ENCODE measurements at regions not wholly inside any gene's neighbourhood (a gene's known extent, or its start where the extent isn't known, plus 50 kb on each side); places are given as distances from the start of the nearest gene placed in this dataset.
"Not testable (repeated sequence)": the region's sequence is repeated elsewhere in the genome, so short reads cannot be mapped to it uniquely, and the experiment has no call there.

- DNase-seq = no peak
- no peak for TF ChIP-seq GATA1 (IDR thresholded peaks at IDR 0.05; ENCODE audit: low read depth, low read length)
- TF ChIP-seq POLR2A (IDR thresholded peaks at IDR 0.05; ENCODE audit: low read length) = no peak
These were observed 774.9 kb upstream of the CDH10 start for GRCh38 chr5:25419684-25420083.

GRCh38 chr5:25418978-25419377 lies 774.2 kb upstream of the CDH10 start:
- TF ChIP-seq GATA1 (IDR thresholded peaks at IDR 0.05; ENCODE audit: low read depth, low read length) (no peak), POLR2A (IDR thresholded peaks at IDR 0.05; ENCODE audit: low read length) (no peak)
- no peak for DNase-seq

- DNase-seq = no peak
- TF ChIP-seq POLR2A (IDR thresholded peaks at IDR 0.05; ENCODE audit: low read length) (no peak), GATA1 (IDR thresholded peaks at IDR 0.05; ENCODE audit: low read depth, low read length) (no peak)
These were observed 773.6 kb upstream of the CDH10 start for GRCh38 chr5:25418319-25418859.

- TF ChIP-seq POLR2A (IDR thresholded peaks at IDR 0.05; ENCODE audit: low read length) (no peak), GATA1 (IDR thresholded peaks at IDR 0.05; ENCODE audit: low read depth, low read length) (no peak)
- no peak for DNase-seq
These were observed 772.2 kb upstream of the CDH10 start for GRCh38 chr5:25416960-25417359.

- TF ChIP-seq POLR2A (IDR thresholded peaks at IDR 0.05; ENCODE audit: low read length) (no peak), GATA1 (IDR thresholded peaks at IDR 0.05; ENCODE audit: low read depth, low read length) (no peak)
- DNase-seq = no peak
These were observed 771.2 kb upstream of the CDH10 start for GRCh38 chr5:25415970-25416369.

- no peak for DNase-seq
- TF ChIP-seq POLR2A (IDR thresholded peaks at IDR 0.05; ENCODE audit: low read length) = no peak
These were observed 770.0 kb upstream of the CDH10 start for GRCh38 chr5:25414742-25415141.

- DNase-seq = no peak
- TF ChIP-seq GATA1 (IDR thresholded peaks at IDR 0.05; ENCODE audit: low read depth, low read length) = no peak
- TF ChIP-seq POLR2A (IDR thresholded peaks at IDR 0.05; ENCODE audit: low read length) = no peak
These were observed 767.4 kb upstream of the CDH10 start for GRCh38 chr5:25412116-25412661.

GRCh38 chr5:25407365-25407764 lies 762.6 kb upstream of the CDH10 start:
- not testable (repeated sequence) for DNase-seq

- no peak for TF ChIP-seq POLR2A (IDR thresholded peaks at IDR 0.05; ENCODE audit: low read length)
- no peak for TF ChIP-seq GATA1 (IDR thresholded peaks at IDR 0.05; ENCODE audit: low read depth, low read length)
- DNase-seq = no peak
These were observed 761.1 kb upstream of the CDH10 start for GRCh38 chr5:25405850-25406249.

- no peak for TF ChIP-seq GATA1 (IDR thresholded peaks at IDR 0.05; ENCODE audit: low read depth, low read length)
- no peak for TF ChIP-seq POLR2A (IDR thresholded peaks at IDR 0.05; ENCODE audit: low read length)
- DNase-seq = no peak
These were observed 755.2 kb upstream of the CDH10 start for GRCh38 chr5:25399878-25400480.

GRCh38 chr5:25393957-25394356 lies 749.2 kb upstream of the CDH10 start:
- no peak for DNase-seq
- TF ChIP-seq POLR2A (IDR thresholded peaks at IDR 0.05; ENCODE audit: low read length) (no peak), GATA1 (IDR thresholded peaks at IDR 0.05; ENCODE audit: low read depth, low read length) (no peak)

GRCh38 chr5:25393256-25393655 lies 748.5 kb upstream of the CDH10 start:
- no peak for DNase-seq
- TF ChIP-seq POLR2A (IDR thresholded peaks at IDR 0.05; ENCODE audit: low read length) = no peak
- no peak for TF ChIP-seq GATA1 (IDR thresholded peaks at IDR 0.05; ENCODE audit: low read depth, low read length)

GRCh38 chr5:25387953-25388352 lies 743.2 kb upstream of the CDH10 start:
- no peak for TF ChIP-seq POLR2A (IDR thresholded peaks at IDR 0.05; ENCODE audit: low read length)
- no peak for TF ChIP-seq GATA1 (IDR thresholded peaks at IDR 0.05; ENCODE audit: low read depth, low read length)
- DNase-seq = no peak

GRCh38 chr5:25362799-25363198 lies 718.0 kb upstream of the CDH10 start:
- no peak for TF ChIP-seq POLR2A (IDR thresholded peaks at IDR 0.05; ENCODE audit: low read length)
- TF ChIP-seq GATA1 (IDR thresholded peaks at IDR 0.05; ENCODE audit: low read depth, low read length) = no peak
- no peak for DNase-seq

GRCh38 chr5:25358919-25359318 lies 714.1 kb upstream of the CDH10 start:
- TF ChIP-seq GATA1 (IDR thresholded peaks at IDR 0.05; ENCODE audit: low read depth, low read length) (no peak), POLR2A (IDR thresholded peaks at IDR 0.05; ENCODE audit: low read length) (no peak)
- no peak for DNase-seq

All from erythroblast (primary cell).